GM20431 (cell line): ENCODE measurements at regions not wholly inside any gene's neighbourhood (a gene's known extent, or its start where the extent isn't known, plus 50 kb on each side); places are given as distances from the start of the nearest gene placed in this dataset.

Experiments
- in situ Hi-C: fragments of 300-500 bp; cut with MseI, MboI; formaldehyde crosslinking; loops from one replicate; pipeline ENCODE4 v1.15.0; 2020; ENCODE audit warnings: low sequenced_read_pairs; ENCODE audit not compliant: unreplicated experiment

DNA sequence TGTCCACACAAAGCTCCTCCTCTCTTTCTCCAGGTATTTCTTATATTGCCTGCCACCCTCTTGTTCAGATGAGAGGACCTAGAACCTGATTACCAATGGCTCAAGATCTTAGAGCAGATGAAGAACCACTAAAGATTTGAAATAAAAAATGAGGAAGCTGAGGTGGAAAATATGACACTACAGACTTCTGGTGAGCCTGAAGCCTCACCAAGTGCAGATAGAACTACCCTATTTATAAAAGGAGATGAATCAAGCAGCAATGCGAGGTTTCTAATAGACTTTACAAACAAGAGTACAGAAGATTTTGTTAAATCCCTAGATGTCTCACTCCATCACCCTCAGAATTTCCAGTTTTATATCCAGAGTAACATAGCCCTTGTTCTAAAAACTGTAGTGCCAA, 345.8 kb downstream of the TBC1D4 start:
- in situ Hi-C loops = no loop called here

- in situ Hi-C loops = no loop called here
Measured at GRCh38 chr13:75135325-75135825, 346.6 kb downstream of the TBC1D4 start.

GRCh38 chr13:75132701-75133695, 349.0 kb downstream of the TBC1D4 start:
- in situ Hi-C loops = no loop called here

DNA sequence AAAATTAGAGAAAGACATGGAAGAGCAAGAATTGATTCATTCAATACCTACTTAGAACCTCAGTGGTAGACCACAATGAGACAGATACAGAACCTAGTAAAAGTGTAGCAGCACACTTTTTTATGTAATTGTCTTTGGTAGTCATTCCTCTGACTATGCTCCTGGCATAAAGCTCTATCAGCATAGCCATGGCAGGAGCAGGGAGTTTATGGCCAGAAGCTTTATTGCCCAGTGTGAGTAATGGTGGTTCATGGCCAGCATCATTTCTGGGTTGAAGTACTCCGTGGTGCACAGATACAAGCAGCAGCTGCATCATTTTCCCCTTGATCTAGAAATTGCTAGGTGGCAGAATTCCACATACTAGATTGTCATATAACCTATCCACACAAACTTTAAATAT, 352.6 kb downstream of the TBC1D4 start:
- in situ Hi-C loops = no loop called here

DNA sequence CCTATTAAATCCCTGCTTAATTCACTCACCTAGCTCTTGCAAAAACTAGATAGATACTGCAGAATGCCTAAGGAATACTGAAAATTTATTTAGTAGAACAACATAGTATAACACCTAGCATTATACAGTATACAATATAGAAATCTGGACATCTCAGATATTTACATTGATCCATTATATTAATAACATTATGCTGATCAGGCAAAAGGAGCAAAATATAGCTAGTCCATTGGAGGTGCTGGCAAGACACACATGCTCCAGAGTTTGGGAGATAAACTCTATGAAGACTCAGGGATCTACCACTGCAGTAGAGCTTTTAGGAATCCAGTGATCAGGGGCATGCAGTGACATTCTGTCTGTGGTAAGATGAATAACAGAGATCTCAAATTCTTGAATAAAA, 357.6 kb downstream of the TBC1D4 start:
- in situ Hi-C loops = no loop called here

GRCh38 chr13:75123428-75123827, 358.5 kb downstream of the TBC1D4 start:
- in situ Hi-C loops = no loop called here

- in situ Hi-C loops = no loop called here
Measured at GRCh38 chr13:75120085-75120484, 361.9 kb downstream of the TBC1D4 start.

- in situ Hi-C loops = no loop called here
Measured at GRCh38 chr13:75115171-75115570, 366.8 kb downstream of the TBC1D4 start.

- in situ Hi-C loops = no loop called here
Measured at GRCh38 chr13:75103976-75104375, 378.0 kb downstream of the TBC1D4 start.

GRCh38 chr13:75102001-75102716, 379.8 kb downstream of the TBC1D4 start:
- in situ Hi-C loops = no loop called here

- in situ Hi-C loops = no loop called here
Measured at GRCh38 chr13:75101348-75101747, 380.6 kb downstream of the TBC1D4 start.

DNA sequence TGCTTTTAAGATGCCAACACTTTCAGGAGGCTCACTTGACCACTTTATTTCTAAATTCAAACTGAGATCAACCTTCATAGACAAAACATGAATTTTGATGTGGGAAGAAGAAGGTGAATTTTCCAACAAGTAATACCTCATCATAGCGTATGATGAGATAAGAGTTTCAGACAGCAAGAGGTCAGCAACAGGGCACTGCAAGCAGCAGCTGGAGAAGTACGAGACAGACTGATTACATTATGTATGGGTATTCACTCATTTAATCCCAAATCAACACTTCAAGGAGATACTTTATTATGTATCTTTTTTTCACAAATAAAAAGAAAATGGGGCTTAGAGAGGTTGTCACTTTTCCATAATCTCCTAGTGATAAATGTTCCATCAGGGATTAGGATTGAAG, 389.8 kb downstream of the TBC1D4 start:
- in situ Hi-C loops = no loop called here

DNA sequence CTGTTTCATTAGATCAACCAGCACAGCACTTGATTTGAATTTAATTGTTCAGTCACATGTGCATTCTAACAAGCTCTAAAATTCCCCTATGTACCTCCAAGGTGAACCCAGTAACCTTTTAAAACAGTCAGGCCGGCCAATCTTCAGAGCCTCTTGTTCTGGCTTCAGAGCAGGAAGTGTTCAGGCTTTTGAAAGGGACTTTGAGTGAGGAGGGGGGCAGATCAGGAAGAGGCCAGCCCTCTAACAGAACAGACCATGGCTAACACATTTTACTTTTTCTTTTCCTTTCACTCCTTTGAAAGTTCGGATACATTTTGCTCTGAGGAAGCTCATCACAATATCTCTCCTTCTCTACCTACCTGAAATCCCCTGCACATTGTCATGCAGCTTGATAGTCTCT, 390.3 kb downstream of the TBC1D4 start:
- in situ Hi-C loops = no loop called here

- in situ Hi-C loops = no loop called here
Measured at GRCh38 chr13:75090872-75091615, 390.9 kb downstream of the TBC1D4 start.

GRCh38 chr13:75088915-75089314, 393.1 kb downstream of the TBC1D4 start:
- in situ Hi-C loops = no loop called here

- in situ Hi-C loops = no loop called here
Measured at GRCh38 chr13:75079226-75079625, 402.7 kb downstream of the TBC1D4 start.

- in situ Hi-C loops = no loop called here
Measured at GRCh38 chr13:75076476-75076875, 405.5 kb downstream of the TBC1D4 start.

GRCh38 chr13:75073786-75074185, 408.2 kb downstream of the TBC1D4 start:
- in situ Hi-C loops = no loop called here

DNA sequence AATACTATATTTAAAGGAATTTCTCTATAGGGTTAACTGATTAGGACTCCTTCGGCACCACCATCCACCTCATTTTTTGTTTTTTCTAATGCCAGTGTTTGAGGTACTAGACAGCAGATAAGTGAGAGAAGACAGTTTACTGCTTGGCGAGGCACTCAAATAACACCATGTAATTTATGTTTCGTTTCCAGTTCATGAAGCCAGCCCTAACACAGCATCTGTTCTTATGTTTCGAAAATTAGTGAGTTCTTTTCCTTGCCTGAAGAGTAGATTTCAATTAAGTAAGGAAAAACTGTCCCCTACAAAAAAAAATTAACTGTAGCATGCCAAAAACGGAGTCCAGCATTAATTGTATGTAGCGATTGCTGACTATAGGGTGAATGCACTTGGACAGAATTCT, 409.1 kb downstream of the TBC1D4 start:
- in situ Hi-C loops = no loop called here

DNA sequence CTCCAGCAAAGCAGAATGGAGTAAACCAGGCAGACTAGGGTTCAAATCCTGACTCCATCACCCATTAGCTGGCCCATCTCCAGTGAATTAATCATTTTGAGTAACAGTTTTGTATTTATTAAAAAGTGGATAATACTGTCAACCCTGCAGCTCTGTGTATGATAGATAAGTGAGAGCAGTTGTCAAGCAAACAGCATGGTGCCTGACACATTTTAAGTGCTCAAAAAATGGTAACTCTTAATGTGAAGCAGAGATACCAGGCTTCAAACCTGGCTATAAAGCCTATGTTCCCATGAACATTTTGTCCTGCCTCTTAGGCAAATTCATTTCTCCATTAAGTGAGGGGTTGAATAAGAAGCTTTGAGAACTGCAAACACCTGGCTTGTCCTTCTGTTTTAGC, 409.6 kb downstream of the TBC1D4 start:
- in situ Hi-C loops = no loop called here
